MM.1S (cell line): ENCODE measurements at regions not wholly inside any gene's neighbourhood (a gene's known extent, or its start where the extent isn't known, plus 50 kb on each side); places are given as distances from the start of the nearest gene placed in this dataset.

Experiments used
- EZH2phosphoT487 ChIP-seq: fragments of 300-600 bp; sonication (generic); IDR thresholded peaks from 2 replicates; pipeline ENCODE4 v1.6.1; 2018; ENCODE audit warnings: antibody characterized with exemption, low read length
- TF ChIP-seq, protein P1 (sequence below): fragments of 300-600 bp; sonication (generic); IDR thresholded peaks from 2 replicates; pipeline ENCODE4 v1.5.1; 2016; ENCODE audit warnings: antibody characterized with exemption, low read length, mixed read lengths

DNA sequence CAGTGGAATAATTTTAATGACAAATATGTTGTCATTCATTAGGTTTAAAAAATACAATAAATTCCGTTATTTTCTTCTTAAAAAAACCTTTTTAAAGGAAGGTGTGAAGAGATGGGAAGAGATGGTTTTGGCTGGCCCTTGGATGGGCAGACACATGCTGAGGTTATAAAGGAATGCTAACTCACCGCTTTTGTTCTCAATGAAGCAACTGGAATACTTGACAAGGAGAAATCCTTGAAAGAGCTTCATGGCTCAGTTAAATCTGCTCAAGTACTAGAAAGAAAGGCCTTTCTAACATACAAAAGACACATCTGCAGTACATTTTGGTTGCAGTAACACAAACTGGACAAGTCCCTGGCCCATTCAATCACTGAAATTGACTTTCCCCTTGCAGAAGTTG lies 158.3 kb upstream of the KCNJ16 start:
- TF ChIP-seq, protein P1, sequence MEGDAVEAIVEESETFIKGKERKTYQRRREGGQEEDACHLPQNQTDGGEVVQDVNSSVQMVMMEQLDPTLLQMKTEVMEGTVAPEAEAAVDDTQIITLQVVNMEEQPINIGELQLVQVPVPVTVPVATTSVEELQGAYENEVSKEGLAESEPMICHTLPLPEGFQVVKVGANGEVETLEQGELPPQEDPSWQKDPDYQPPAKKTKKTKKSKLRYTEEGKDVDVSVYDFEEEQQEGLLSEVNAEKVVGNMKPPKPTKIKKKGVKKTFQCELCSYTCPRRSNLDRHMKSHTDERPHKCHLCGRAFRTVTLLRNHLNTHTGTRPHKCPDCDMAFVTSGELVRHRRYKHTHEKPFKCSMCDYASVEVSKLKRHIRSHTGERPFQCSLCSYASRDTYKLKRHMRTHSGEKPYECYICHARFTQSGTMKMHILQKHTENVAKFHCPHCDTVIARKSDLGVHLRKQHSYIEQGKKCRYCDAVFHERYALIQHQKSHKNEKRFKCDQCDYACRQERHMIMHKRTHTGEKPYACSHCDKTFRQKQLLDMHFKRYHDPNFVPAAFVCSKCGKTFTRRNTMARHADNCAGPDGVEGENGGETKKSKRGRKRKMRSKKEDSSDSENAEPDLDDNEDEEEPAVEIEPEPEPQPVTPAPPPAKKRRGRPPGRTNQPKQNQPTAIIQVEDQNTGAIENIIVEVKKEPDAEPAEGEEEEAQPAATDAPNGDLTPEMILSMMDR = no peak
- TF ChIP-seq EZH2phosphoT487 = no peak
